HCT116 (cell line): ENCODE measurements at regions not wholly inside any gene's neighbourhood (a gene's known extent, or its start where the extent isn't known, plus 50 kb on each side); places are given as distances from the start of the nearest gene placed in this dataset.
A peak's percentile ranks its signal among the peaks of the same experiment; 100 is the strongest.

Experiments
- ATAC-seq: fragments of 200-7000 bp; cut with Tn5 transposase; 2 replicates; pipeline ENCODE4 v1.9.1; 2020; ENCODE audit warnings: mild to moderate bottlenecking, moderate library complexity
- BruUV-seq: library from RNA; stranded (reverse); fragments of 400-500 nt; replicated peaks from 2 replicates; lab custom pipeline; 2021; lab: Mats Ljungman, UMichigan
- CTCF ChIA-PET: fragments of 300-600 bp; sonication (Branson Sonifier 250); formaldehyde crosslinking; loops from one replicate; lab custom pipeline; 2021; ENCODE audit warnings: antibody characterized with exemption; lab: Charles Lee
- POLR2A ChIA-PET: fragments of 300-600, 350-600 bp; sonication (Branson Sonifier 250); formaldehyde crosslinking; loops from one replicate; lab custom pipeline; 2021; ENCODE audit warnings: antibody characterized with exemption; lab: Charles Lee
- RAD21 ChIA-PET, 2 experiments: fragments of 300-600 bp; sonication (Branson Sonifier 250); formaldehyde crosslinking; loops; one replicate each; lab custom pipeline; 2023; ENCODE audit warnings: low total read pairs in 2 of 2; ENCODE audit not compliant: uncharacterized antibody in 2 of 2, unreplicated experiment in 2 of 2, low non-redundant PET in 1 of 2; lab: Charles Lee
- DNase-seq: peaks from one replicate; pipeline ENCODE4 v3.0.0-alpha.2; 2010; ENCODE audit warnings: low read depth, low spot score
- H2AFZ ChIP-seq: fragments of 200-600 bp; shearing (Covaris generic), sonication (generic); 2 replicates; pipeline ENCODE4 v1.6.1; 2017; ENCODE audit warnings: low read depth, mixed run types, mixed read lengths, antibody characterized with exemption, low read length; ENCODE audit not compliant: poor library complexity, severe bottlenecking
- H3K27ac ChIP-seq: 2 replicates; pipeline ENCODE4 v1.5.1; 2012; ENCODE audit warnings: low read depth, low read length
- H3K27me3 ChIP-seq: fragments of 200-600 bp; sonication (generic); 2 replicates; pipeline ENCODE4 v1.6.1; 2016; ENCODE audit warnings: mixed run types, low read length, mixed read lengths; ENCODE audit not compliant: insufficient read depth
- H3K36me3 ChIP-seq, 2 experiments: fragments of 200-500 bp in 1 of 2; fragments of 200-600 bp in 1 of 2; sonication (Bioruptor generic) in 1 of 2; sonication (generic) in 1 of 2; 2 replicates each; pipeline versions ENCODE4 v1.5.1 to v1.6.1; 2014 to 2016; ENCODE audit warnings: low read length in 2 of 2, inconsistent platforms in 1 of 2, mixed read lengths in 1 of 2, mixed run types in 1 of 2; ENCODE audit not compliant: insufficient read depth in 2 of 2, control insufficient read depth in 1 of 2
- H3K4me1 ChIP-seq, 2 experiments: fragments of 200-600 bp in 1 of 2; sonication (generic) in 1 of 2; 2 replicates each; pipeline versions ENCODE4 v1.5.1 to v1.6.1; 2012 to 2017; ENCODE audit warnings: low read length in 2 of 2, inconsistent platforms in 1 of 2, mild to moderate bottlenecking in 1 of 2, mixed read lengths in 1 of 2, mixed run types in 1 of 2, moderate library complexity in 1 of 2; ENCODE audit not compliant: insufficient read depth in 2 of 2, control insufficient read depth in 1 of 2
- H3K4me2 ChIP-seq: fragments of 200-600 bp; sonication (generic); 2 replicates; pipeline ENCODE4 v1.6.1; 2017; ENCODE audit warnings: mixed run types, low read length, mixed read lengths
- H3K4me3 ChIP-seq, 2 experiments: fragments of 200-600 bp in 1 of 2; sonication (generic) in 1 of 2; replicated peaks in 1 of 2; 2 replicates each; pipeline ENCODE4 v1.5.1; 2011 to 2016; ENCODE audit warnings: low read length in 2 of 2, control low read depth in 1 of 2, low read depth in 1 of 2, mild to moderate bottlenecking in 1 of 2, mixed read lengths in 1 of 2, mixed run types in 1 of 2
- H3K79me2 ChIP-seq: fragments of 200-600 bp; sonication (generic); 2 replicates; pipeline ENCODE4 v1.6.1; 2017; ENCODE audit warnings: mild to moderate bottlenecking, mixed run types, low read length, moderate library complexity, mixed read lengths; ENCODE audit not compliant: insufficient read depth
- H3K9ac ChIP-seq: fragments of 200-600 bp; sonication (generic); 2 replicates; pipeline ENCODE4 v1.6.1; 2016; ENCODE audit warnings: low read length, mixed read lengths
- H3K9me2 ChIP-seq: fragments of 200-600 bp; sonication (generic), shearing (Covaris generic); 2 replicates; pipeline ENCODE4 v1.6.1; 2017; ENCODE audit warnings: mixed run types, mild to moderate bottlenecking, moderate library complexity; ENCODE audit not compliant: insufficient read depth
- H3K9me3 ChIP-seq, 2 experiments: fragments of 200-500 bp in 1 of 2; fragments of 200-600 bp in 1 of 2; sonication (Bioruptor generic) in 1 of 2; sonication (generic) in 1 of 2; 2 replicates each; pipeline ENCODE4 v1.6.1; 2014 to 2017; ENCODE audit warnings: low read length in 2 of 2, mixed read lengths in 2 of 2, inconsistent platforms in 1 of 2, low read depth in 1 of 2, mild to moderate bottlenecking in 1 of 2, mixed run types in 1 of 2, moderate library complexity in 1 of 2; ENCODE audit not compliant: control insufficient read depth in 1 of 2, insufficient read depth in 1 of 2
- H4K20me1 ChIP-seq: fragments of 200-600 bp; sonication (generic), shearing (Covaris generic); 2 replicates; pipeline ENCODE4 v1.6.1; 2017; ENCODE audit warnings: mixed run types, mild to moderate bottlenecking, moderate library complexity; ENCODE audit not compliant: insufficient read depth
- CEBPB ChIP-seq: IDR thresholded peaks from 2 replicates; pipeline ENCODE4 v1.6.1; 2012; ENCODE audit warnings: low read depth
- EGR1 ChIP-seq: IDR thresholded peaks from 2 replicates; pipeline ENCODE4 v1.6.1; 2012; ENCODE audit warnings: low read depth
- FOSL1 ChIP-seq: IDR thresholded peaks from 2 replicates; pipeline ENCODE4 v1.6.1; 2012; ENCODE audit warnings: low read depth
- JUND ChIP-seq: IDR thresholded peaks from 2 replicates; pipeline ENCODE4 v1.6.1; 2012
- POLR2A ChIP-seq: IDR thresholded peaks from 2 replicates; pipeline ENCODE4 v1.7.0; 2011; ENCODE audit warnings: borderline replicate concordance; ENCODE audit not compliant: insufficient read depth, insufficient read length; ENCODE audit errors: extremely low read depth
- RAD21 ChIP-seq: IDR thresholded peaks from 2 replicates; pipeline ENCODE4 v1.6.1; 2012; ENCODE audit warnings: low read depth, mild to moderate bottlenecking
- SP1 ChIP-seq: IDR thresholded peaks from 2 replicates; pipeline ENCODE4 v1.6.1; 2012; ENCODE audit warnings: low read depth
- SRF ChIP-seq: IDR thresholded peaks from 2 replicates; pipeline ENCODE4 v1.6.1; 2012; ENCODE audit warnings: low read depth
- TCF7L2 ChIP-seq: IDR thresholded peaks from 2 replicates; pipeline ENCODE4 v1.7.0; 2011; ENCODE audit warnings: borderline replicate concordance, inconsistent platforms; ENCODE audit not compliant: insufficient read depth, insufficient read length; ENCODE audit errors: extremely low read depth
- YY1 ChIP-seq: IDR thresholded peaks from 2 replicates; pipeline ENCODE4 v1.6.1; 2011; ENCODE audit warnings: low read length, low read depth, moderate library complexity, mild to moderate bottlenecking; ENCODE audit not compliant: insufficient replicate concordance; ENCODE audit errors: extremely low read depth
- intact Hi-C: fragments of 100-400 bp; cut with micrococcal nuclease; formaldehyde crosslinking; loops from 2 replicates; pipeline ENCODE4 v1.10.0; 2022
- TF ChIP-seq, protein P1 (sequence below): IDR thresholded peaks from 2 replicates; pipeline ENCODE4 v1.6.1; 2011; ENCODE audit warnings: mild to moderate bottlenecking, low read length, moderate library complexity; ENCODE audit not compliant: insufficient replicate concordance; ENCODE audit errors: extremely low read depth
- TF ChIP-seq, protein P2 (sequence below): IDR thresholded peaks from 2 replicates; pipeline ENCODE4 v1.6.1; 2012; ENCODE audit warnings: low read depth
- TF ChIP-seq, protein P3 (sequence below): IDR thresholded peaks from 2 replicates; pipeline ENCODE4 v1.6.1; 2012

- POLR2A ChIA-PET: no interaction called here
- H3K27me3 ChIP-seq: no peaks in the 10 kb centered on the region
- H3K79me2 ChIP-seq: no peaks in the 10 kb centered on the region
- no TSS peak for BruUV-seq
- peak overlapping the region; percentile 35 for H2AFZ ChIP-seq
- intact Hi-C loops: no loop called here
- TF ChIP-seq SP1 (no peak), CEBPB (no peak), POLR2A (no peak), TCF7L2 (no peak), RAD21 (no peak), YY1 (no peak), JUND (no peak), SRF (no peak), EGR1 (no peak), FOSL1 (no peak)
- TF ChIP-seq, protein P1, sequence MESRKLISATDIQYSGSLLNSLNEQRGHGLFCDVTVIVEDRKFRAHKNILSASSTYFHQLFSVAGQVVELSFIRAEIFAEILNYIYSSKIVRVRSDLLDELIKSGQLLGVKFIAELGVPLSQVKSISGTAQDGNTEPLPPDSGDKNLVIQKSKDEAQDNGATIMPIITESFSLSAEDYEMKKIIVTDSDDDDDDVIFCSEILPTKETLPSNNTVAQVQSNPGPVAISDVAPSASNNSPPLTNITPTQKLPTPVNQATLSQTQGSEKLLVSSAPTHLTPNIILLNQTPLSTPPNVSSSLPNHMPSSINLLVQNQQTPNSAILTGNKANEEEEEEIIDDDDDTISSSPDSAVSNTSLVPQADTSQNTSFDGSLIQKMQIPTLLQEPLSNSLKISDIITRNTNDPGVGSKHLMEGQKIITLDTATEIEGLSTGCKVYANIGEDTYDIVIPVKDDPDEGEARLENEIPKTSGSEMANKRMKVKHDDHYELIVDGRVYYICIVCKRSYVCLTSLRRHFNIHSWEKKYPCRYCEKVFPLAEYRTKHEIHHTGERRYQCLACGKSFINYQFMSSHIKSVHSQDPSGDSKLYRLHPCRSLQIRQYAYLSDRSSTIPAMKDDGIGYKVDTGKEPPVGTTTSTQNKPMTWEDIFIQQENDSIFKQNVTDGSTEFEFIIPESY: no peak
- TF ChIP-seq, protein P2, sequence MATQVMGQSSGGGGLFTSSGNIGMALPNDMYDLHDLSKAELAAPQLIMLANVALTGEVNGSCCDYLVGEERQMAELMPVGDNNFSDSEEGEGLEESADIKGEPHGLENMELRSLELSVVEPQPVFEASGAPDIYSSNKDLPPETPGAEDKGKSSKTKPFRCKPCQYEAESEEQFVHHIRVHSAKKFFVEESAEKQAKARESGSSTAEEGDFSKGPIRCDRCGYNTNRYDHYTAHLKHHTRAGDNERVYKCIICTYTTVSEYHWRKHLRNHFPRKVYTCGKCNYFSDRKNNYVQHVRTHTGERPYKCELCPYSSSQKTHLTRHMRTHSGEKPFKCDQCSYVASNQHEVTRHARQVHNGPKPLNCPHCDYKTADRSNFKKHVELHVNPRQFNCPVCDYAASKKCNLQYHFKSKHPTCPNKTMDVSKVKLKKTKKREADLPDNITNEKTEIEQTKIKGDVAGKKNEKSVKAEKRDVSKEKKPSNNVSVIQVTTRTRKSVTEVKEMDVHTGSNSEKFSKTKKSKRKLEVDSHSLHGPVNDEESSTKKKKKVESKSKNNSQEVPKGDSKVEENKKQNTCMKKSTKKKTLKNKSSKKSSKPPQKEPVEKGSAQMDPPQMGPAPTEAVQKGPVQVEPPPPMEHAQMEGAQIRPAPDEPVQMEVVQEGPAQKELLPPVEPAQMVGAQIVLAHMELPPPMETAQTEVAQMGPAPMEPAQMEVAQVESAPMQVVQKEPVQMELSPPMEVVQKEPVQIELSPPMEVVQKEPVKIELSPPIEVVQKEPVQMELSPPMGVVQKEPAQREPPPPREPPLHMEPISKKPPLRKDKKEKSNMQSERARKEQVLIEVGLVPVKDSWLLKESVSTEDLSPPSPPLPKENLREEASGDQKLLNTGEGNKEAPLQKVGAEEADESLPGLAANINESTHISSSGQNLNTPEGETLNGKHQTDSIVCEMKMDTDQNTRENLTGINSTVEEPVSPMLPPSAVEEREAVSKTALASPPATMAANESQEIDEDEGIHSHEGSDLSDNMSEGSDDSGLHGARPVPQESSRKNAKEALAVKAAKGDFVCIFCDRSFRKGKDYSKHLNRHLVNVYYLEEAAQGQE: no peak
- TF ChIP-seq, protein P3, sequence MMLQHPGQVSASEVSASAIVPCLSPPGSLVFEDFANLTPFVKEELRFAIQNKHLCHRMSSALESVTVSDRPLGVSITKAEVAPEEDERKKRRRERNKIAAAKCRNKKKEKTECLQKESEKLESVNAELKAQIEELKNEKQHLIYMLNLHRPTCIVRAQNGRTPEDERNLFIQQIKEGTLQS: no peak
- TF ChIP-seq, all 23 proteins: peak for 0
- DNase-seq (peak; percentile 4), ATAC-seq (no peak)
- Histone ChIP-seq H3K36me3 (no peaks in the 10 kb centered on the region), H3K4me2 (peak overlapping the region; percentile 6; the same call in 1 of the 2 replicates), H3K4me3 (no peak overlapping the region), H3K9me2 (no peaks in the 10 kb centered on the region), H3K4me1 (peaks cover 0 to 6% of the 10 kb centered on the region in 2 experiments; a peak in 1 of 4 replicates), H3K9ac (no peak overlapping the region), H3K9me3 (no peaks in the 10 kb centered on the region), H4K20me1 (no peaks in the 10 kb centered on the region), H3K27ac (no peak overlapping the region)
- RAD21 ChIA-PET: no interaction called here
- CTCF ChIA-PET: no interaction called here
These were observed 132.8 kb upstream of the PDE1A start for GRCh38 chr2:182559623-182560022.
